Activated CD8-positive, alpha-beta memory T cell treated with anti-CD3 and anti-CD28 coated beads, Interleukin-2, amount 50 U/mL, for 4 hours (primary cell): ENCODE measurements at regions not wholly inside any gene's neighbourhood (a gene's known extent, or its start where the extent isn't known, plus 50 kb on each side); places are given as distances from the start of the nearest gene placed in this dataset.
"Not testable (repeated sequence)": the region's sequence is repeated elsewhere in the genome, so short reads cannot be mapped to it uniquely, and the experiment has no call there.

Experiments
- DNase-seq: peaks from one replicate; pipeline ENCODE4 v3.0.0-alpha.2; 2020

DNA sequence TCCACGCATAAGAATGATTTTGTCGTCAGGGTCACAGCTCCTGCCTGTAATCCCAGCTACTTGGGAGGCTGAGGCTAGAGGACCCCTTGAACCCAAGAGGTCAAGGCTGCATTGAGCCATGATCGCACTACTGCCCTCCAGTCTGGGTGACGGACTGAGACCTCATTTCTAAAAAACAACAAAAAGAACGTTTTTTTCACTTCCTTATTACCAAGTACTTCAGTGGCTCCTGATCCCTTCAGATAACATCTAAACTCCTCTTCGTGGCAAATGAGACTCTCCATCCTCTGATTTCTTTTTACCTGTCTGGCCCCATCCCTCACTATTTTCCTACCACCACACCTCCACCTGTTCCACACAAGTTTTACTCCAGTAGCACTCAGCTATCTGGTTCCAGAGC lies 105.4 kb upstream of the TLK1 start:
- DNase-seq, result no peak

DNA sequence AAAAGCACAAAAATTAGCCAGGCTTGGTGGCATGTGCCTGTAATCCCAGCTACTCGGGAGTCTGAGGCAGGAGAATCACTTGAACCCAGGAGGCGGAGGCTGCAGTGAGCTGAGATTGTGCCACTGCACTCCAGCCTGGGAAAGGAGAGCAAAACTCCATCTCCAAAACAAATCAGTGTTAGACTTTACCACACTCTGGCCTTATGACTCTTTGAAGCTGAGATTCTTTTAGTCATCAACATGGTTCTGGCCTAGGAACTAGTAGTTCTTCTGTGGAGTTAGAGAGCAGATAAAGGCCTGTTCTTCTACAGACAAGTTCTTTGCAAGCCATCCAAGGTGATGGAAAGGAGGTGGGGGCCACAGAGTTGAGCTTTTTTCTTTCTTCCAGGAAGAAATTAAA lies 100.8 kb upstream of the TLK1 start:
- DNase-seq, result not testable (repeated sequence)

DNA sequence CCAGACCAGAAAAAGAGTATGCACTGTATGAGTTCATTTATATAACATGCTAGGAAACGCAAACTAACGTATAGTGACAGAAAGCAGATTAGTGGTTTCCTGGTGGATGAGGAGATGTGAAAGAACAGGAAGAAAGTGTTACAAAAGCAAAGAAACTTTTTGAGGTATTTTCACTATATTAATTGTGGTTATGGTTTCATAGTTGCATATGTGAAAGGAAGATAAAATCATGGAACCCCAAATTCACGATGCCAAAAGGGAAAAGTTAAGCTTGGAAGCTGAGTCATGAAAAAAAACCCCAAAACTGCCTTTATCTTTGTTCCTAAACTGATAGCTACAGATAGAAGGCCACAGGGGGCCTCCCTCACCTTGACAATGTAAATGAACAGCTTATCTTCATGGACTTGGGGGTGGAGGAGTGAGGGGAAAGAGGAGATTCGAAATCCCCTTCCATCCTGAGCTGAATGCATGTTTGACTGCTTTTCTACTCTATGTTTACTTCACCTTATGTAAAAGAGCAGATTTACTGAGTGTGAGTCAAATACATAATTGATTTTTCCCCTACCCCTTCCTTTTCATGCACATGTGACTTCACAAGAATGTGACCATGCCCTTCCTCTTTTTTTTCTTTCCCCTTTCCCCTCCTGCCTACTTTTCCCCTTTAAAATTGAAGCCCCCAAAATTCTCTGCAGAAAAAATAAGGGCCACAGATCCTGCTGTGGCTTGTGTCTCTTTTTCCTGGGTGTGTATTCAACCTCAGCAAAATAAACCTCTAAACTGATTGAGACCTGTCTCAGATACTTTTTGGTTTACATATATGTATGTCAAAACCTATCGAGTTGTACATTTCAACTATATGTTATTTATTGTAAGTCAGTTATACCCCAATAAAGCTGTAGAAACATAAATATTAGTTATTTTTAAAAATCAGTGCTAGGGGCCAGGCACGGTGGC lies 100.1 kb upstream of the TLK1 start:
- DNase-seq, result no peak

DNA sequence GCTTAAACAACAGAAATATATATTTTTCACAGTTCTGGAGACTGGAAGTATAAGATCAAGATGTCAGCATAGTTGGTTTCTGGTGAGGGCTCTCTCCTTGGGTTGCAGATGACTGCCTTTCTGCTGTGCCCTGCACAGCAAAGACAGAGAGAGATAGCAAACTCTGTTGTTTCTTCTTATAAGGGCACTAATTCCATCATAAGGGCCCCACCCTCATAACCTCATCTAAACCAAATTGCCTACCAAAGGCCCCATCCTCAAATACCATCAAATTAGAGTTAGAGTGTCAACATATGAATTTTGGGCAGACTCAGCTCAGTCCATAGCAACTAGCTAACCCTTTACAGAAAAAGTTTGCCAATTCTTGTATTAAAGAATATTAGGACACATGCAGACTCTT lies 94.0 kb upstream of the TLK1 start:
- no peak for DNase-seq

DNA sequence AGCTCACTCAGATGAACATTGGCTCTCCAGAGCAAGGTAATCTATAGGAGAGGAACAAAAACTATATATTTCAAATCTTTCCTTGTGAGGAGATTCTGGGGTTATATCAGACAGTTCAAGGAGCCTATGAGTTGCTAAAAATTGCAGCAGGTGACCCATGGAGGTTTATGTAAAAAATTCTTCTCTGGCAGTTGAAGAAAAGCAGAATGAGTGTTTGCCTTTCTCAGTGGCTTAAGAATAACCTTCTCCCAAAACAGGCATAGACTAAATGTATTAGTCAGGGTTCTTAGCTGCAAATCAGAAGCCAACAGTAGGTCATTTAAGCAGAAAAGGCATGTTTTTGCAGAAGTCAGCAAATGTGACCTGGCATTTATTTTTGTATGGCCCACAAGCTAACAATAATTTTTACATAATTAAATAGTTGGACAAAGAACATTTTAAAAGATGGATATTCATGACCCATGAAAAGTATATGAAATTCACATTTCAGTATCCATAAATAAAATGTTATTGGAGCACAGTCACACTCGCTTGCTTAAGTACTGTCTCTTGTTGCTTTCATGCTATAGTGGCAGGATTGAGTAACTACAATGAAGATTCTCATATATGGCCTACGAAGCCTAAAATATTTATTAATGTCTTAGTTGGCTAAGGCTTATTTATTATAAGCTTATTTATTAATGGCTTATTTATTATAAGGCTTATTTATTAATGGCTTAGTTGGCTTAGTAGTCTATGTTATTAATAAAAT lies 93.4 kb upstream of the TLK1 start:
- DNase-seq, result no peak

DNA sequence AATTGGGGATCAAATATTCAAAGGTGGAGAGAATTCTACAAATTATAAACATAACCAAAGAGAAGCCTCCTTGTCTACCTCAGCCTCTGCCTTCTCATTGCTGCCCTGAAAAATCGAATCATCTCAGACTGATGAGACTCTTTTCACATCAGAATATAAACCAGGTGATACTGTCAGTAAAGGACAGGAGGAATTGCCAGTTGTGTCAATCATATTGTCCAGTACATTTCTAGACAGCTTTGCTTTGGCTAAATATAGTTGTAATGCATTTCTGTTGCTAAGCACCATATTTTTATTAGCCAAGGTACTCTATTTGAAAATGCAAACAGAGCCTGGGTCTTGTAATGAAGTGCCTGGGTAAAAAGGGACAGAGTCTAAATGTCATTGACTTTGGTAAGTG lies 92.6 kb upstream of the TLK1 start:
- no peak for DNase-seq

DNA sequence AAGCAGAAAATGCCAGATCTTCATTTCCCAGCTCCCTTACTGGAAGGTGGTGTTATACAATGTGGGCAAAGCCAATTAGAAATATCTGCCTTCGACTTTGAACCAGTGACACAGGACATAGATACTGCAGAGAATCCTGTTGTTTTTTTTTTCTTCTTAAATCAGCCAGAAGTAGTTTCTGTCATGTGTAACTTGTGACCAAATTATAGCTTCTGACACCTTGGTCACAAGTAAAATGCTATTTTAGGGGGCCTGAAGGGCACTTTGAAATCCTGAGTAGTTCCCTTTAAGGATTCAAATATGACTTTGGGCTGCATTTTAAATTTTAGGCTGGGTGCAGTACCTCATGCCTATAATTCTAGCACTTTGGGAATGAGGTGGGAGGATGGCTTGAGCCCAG lies 89.0 kb upstream of the TLK1 start:
- no peak for DNase-seq

DNA sequence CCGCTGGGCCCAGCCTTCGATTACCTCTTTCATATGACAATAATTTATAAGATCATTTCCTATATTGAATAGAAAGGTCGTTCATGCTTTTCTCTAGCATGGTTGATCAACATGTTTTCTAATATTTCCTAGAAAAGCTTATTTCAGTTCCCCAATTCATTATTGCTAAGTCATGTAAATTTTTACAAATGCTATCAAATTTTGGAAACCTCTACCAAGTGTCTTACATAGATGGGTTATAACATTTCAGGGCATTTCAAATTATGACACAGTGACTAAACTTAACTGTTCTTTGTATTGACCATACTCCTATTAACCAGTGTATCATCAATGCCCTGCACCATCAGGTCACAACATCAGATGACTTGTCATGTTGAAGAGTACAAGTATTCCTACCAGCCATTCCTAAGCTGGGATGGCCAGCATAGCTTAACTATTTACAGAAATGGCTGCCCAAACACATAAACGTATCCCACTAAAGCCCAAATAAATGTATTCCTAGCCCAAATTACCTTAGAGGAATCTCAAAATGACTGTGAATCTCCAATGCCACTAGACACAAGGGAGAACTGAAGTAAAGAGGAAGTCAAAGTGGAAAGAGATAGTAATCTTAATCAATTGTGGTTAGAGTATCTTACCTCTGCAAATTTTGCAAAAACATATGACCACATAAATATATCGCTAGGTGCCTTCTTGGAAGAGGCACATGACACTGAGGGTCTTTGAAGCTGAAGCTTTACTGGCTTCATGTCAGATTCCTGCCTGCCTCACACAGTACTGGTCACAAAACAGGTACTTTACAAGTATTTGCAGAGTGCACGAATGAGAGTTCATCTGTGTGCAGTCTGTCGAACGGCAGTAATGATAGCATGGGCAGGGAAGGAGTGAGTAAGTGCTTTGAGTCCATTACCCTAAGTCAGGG lies 87.3 kb upstream of the TLK1 start:
- DNase-seq, result no peak

DNA sequence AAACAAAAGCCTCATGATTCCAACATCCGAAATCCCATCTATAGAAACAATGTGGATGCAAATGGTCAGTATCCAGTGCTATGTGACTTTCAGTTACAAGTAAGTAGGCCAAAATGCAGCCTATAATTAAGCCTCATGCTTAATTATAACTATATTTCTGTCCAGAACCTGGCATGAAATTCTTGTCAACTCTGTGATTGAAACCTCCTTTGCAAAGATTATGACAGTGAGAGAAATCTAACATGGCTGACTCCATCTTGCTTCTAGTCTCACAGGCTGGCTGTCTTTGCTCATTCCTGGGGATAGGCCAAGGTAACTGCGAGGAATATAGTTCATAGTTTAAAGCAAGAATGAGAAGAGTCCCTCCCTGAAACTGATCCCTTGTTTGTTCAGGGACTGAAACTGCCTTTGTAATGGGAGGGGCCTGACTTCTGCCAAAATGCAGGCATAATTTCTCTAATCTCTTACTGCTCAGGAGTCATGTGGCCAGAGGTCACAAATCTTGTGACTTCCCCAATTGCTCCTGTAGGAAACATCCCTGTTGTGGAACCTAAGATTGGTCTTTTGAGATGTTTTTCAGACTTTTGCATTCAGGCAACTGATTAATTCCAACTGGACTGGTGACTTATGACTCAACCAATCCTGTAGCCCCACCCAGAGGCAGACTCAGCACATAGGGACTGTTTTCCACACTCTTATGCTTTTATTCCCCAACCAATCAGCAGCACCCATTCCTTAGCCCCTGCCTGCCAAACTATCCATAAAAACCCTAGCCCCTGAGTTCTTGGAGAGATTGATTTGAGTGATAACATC lies 84.5 kb upstream of the TLK1 start:
- DNase-seq, result no peak

DNA sequence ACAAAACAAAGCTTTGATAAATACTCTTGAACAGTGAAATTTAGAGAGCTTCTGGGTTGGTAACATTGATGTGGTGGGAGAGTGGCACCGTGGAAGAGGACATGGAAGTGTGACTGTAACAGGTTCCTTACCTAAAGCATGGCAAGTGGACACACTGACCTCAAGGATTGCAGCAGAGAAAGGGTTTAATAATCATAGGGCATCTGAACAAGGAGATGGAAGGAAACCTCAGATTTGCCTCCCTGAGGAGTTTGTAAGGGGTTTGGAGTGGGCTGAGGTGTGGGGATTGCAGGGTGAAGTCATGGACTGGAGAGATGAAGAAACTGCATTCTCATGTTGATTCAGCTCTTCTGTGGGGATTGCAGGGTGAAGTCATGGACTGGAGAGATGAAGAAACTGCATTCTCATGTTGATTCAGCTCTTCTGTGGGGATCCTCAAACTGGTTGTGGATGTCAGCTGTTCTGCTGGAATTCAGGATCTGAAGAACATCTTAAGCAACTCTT lies 83.8 kb upstream of the TLK1 start:
- no peak for DNase-seq

DNA sequence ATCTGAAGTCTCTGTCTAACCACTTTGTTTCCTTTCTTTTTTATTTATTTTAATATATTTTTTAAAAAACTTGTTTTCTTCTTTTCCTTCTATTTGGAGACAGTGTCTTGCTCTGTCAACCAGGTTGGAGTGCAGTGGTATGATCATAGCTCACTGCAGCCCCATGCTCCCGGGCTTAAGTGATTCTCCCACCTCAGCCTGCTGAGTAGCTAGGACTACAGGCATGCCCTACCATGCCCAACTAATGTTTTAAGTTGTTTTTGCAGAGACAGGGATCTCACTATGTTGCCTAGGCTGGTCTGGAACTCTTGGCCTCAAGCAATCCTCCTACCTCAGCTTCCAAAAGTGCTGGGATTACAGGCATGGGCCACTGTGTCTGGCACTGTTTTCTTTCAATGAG lies 81.1 kb upstream of the TLK1 start:
- DNase-seq, result no peak

DNA sequence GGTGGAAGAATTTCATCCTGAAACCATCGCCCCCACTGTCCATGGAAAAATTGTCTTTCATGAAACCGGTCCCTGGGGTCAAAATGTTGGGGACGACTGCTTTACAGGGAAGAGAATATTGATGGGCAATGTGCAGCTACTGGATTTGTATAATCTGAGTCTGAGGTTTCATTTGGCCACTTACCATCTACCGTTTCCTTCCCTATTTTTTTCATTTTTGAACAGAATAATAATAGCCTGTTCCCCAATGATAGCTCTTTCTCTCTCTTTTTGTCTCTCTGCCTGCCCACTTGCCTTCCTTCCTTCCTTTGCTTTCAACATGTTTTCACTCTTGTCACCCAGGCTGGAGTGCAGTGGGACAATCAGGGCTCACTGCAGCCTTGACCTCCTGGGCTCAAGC lies 78.3 kb upstream of the TLK1 start:
- DNase-seq, result no peak

DNA sequence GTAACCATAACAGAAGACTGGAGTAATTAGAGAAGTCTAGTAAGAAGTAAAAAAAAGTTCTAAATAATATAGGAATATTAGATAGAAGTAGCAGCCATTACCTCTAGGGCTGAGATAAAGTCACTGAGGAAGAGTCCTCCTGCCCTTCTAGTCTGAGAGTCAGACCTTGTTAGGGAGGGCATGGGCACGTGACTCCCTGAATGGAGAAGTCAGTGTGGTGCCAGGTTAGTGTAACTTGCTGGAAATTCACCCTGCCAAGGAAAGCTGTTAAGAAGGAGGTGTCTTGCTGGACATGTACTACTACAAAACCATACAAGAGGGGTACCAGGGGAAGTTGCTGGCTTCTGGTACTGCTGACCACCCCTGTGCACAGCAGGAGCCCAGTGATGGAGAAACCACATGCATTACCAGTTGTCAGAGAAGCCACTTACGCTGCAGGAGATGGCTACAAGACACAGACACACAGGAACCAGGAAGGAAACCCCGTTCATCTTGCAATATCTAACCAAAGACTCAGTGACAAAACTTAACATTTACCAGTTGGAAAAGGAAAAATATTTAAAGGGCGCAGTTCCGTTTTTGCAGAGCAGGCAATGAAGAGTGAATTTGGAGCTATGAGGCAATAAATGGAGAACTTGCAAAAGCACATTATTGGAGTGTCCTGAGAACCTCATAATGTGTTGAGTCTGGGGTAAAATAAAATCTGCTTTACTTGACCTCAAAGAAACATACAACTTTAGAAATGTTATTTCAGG lies 77.2 kb upstream of the TLK1 start:
- DNase-seq, result no peak

DNA sequence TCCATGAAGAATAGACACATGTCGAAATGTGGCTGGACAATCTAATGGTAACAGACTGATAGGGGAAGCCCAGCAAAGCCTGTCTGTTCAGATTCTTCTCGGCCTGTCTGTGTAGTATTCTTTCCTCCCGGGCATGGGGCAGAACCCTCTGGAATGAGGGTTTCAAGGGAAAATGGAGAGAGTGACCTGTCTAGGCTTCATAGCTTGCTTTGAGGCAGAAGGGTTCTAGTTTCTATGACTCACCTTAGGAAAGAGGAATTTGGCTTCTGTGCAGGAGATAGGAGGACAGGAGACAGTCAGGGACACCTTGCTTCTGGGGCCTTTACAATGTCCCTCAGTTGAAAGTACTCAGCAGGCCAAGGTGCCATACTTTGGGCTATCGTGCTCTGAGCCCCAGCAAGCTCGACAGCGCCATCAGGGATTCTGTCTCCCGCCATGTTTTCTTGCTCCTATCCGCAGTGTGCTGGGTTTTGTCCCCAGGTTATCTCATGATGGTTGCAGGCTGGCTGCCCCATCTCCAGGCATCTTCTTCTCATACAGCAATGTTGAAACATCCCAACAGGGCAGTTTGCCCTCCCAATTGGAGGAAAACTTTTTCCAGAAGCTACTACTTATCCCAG lies 74.7 kb upstream of the TLK1 start:
- no peak for DNase-seq

DNA sequence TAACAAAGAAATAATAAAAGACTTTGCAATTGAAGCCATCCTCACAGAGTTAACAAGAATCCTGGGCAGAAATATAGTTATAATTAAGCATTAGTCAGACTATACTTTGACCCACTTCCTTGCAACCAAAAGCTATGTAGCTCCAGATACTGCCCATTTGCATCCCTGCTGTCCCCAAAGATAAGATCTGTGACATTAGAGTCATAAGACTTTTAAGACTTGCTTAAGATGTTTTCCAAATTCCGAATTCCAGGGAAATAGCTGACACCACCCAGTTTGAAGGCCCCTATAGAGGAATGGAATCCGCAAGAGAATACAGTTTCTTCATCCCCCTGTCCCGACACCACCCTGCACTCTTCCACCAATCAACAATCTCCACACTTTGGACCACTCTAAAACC lies 69.5 kb upstream of the TLK1 start:
- DNase-seq, result no peak

DNA sequence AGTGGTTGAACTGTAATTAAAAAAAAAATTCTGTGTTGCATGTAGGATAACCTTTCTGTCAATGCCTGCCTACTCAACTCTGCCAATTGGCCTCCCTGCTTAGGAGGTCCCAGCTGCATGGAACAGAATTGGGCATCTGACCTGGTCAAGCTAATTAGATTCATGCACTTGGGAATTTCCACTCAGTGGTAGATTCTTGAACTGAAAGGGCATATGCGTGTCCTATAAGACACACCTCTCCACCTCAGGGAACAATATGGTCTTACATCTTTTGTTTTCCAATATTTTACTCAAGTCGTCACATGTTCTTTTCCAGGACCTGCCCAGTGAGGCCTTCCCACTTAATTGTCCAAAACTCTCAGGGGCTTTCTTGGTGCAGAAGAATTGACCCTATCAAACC lies 68.1 kb upstream of the TLK1 start:
- DNase-seq, result no peak

DNA sequence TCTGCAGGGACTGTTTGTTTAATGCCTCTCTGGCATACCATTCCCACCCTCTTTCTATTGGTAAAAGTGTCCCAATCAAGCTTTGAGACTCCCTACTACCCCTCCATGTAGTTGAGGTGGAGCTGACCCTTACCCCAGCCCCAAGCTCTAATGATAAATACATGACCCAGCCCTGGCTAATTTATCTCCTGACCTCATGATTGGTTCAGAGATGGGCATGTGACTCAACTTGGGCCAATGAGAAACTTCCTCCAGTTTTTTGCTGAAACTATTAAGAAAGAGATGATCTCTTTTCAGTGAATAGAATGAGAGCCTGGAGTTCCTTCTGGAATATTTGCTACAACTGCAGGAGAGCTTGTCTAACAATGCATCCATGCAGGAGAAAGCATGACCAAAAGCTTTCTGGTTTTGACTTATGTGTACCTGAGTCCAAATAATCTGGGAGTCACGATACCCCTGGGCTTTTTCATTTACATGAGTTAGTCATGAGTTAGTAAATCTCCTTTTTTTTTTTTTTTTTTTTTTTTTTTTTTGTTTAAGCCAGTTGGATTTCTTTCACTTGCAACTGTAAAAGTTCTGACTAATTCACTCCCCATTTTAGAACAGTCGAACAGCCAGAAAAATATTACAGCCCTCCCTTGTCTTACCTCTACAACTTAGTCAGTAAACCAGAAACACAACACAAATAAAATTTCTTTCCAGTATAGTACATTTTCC lies 66.5 kb upstream of the TLK1 start:
- DNase-seq, result no peak

DNA sequence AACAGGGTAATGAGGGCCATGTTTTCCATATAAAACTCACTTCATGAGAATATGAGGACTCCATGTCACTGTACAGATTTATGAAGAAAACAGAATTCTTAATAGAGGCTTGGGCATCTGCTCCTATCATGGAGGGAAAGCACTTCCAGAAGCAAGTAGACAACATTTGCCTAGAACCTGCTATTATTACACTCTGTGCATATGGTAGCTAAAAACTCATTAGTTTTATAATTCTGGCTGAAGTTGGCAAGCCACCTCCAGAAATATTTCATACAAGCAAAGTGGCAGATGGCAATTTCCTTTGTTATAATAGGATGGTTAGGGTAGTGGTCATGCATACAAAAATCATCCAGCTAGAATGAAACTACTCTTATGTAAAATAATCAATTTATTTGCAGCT lies 65.8 kb upstream of the TLK1 start:
- no peak for DNase-seq

DNA sequence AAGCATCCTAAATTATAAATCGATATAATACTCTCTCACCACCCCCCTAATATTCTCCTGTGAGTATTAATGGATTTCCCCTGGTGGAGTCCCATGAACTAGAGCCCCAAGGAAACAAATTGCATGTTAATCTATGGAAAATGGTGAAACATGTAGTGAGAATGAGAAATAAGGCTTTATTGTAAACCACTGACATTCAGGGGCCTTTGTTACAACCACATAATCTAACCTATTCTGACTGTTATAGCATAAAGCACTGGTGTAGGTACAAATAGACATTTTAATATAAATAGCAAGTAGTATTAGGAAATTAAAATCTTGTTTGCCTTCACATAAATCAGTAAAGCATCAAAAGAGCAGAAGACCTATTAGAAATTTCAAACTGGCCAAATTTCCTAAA lies 65.3 kb upstream of the TLK1 start:
- no peak for DNase-seq

DNA sequence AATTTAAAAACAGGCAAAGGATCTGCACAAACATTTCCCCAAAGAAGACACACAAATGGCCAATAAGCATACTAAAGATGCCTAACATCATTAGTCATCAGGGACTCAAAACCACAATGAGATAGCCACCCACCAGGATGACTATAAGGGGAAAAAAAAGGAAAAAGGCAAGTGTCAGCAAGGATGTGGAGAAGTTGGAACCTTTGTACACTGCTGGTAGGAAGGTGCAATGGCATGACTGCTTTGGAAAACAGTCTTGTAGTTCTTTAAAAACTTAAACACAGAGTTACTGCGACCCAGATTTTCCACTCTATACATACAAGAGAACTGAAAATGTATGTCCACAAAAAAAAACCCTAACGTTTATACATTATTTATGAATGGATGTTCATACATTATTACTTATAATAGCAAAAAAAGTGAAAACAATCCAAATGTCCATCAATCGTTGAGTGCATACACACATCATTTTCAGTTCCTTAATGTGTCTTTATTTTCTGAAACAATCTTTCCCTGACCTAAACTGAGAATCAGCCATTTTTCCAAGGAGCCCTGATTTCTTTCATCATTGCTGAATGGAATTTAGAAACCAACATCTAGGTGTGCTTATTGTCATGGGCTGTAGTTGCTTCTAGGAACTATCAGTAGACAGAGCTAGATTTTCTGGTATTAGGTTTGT lies 64.7 kb upstream of the TLK1 start:
- DNase-seq, result no peak
